Endothelial cell of umbilical vein (primary cell): ENCODE measurements at regions not wholly inside any gene's neighbourhood (a gene's known extent, or its start where the extent isn't known, plus 50 kb on each side); places are given as distances from the start of the nearest gene placed in this dataset.

Source experiments
- BruUV-seq: library from RNA; stranded (reverse); fragments of 400-500 nt; replicated peaks from 2 replicates; lab custom pipeline; 2021; lab: Mats Ljungman, UMichigan
- CTCF ChIA-PET: fragments of 300-600, 350-600 bp; sonication (Branson Sonifier 250); formaldehyde crosslinking; loops from one replicate; lab custom pipeline; 2021; ENCODE audit warnings: antibody characterized with exemption, inconsistent platforms; lab: Charles Lee
- POLR2A ChIA-PET: fragments of 300-600, 350-600 bp; sonication (Branson Sonifier 250); formaldehyde crosslinking; loops from one replicate; lab custom pipeline; 2021; ENCODE audit warnings: antibody characterized with exemption, inconsistent platforms; lab: Charles Lee
- DNase-seq: peaks from one replicate; pipeline ENCODE4 v3.0.0-alpha.2; 2011; ENCODE audit warnings: low read depth, low spot score
- FAIRE-seq: peaks from 2 replicates; lab custom pipeline; 2011; peaks lifted over from hg19 to GRCh38; lab: Jason Lieb, UNC
- H2AFZ ChIP-seq: 2 replicates; pipeline ENCODE4 v1.6.0; 2012; ENCODE audit warnings: low read depth, low read length, control low read depth, inconsistent platforms
- H3K27ac ChIP-seq: 2 replicates; pipeline ENCODE4 v1.5.1; 2011; ENCODE audit warnings: low read depth, mild to moderate bottlenecking, control low read depth, low read length, moderate library complexity; ENCODE audit not compliant: insufficient read depth
- H3K27me3 ChIP-seq, 2 experiments: 2 replicates each; pipeline versions ENCODE4 v1.6.0 to v1.6.1; 2011; ENCODE audit warnings: low read length in 2 of 2, mixed read lengths in 1 of 2; ENCODE audit not compliant: control insufficient read depth in 2 of 2, insufficient read depth in 2 of 2
- H3K36me3 ChIP-seq, 2 experiments: 2 replicates in 1 of 2; 3 replicates in 1 of 2; pipeline ENCODE4 v1.5.1; 2011; ENCODE audit warnings: low read length in 2 of 2, mild to moderate bottlenecking in 1 of 2, moderate library complexity in 1 of 2; ENCODE audit not compliant: control insufficient read depth in 2 of 2, insufficient read depth in 2 of 2; ENCODE audit errors: extremely low read depth in 1 of 2
- H3K4me1 ChIP-seq: 3 replicates; pipeline ENCODE4 v1.5.1; 2011; ENCODE audit warnings: mild to moderate bottlenecking, low read length; ENCODE audit not compliant: control insufficient read depth, insufficient read depth; ENCODE audit errors: extremely low read depth
- H3K4me2 ChIP-seq: 2 replicates; pipeline ENCODE4 v1.6.1; 2011; ENCODE audit warnings: low read length, control low read depth, mixed read lengths; ENCODE audit not compliant: insufficient read depth
- H3K4me3 ChIP-seq, 3 experiments: fragments of 200-600 bp in 1 of 3; sonication (generic), shearing (Covaris generic) in 1 of 3; replicated peaks in 1 of 3; 2 replicates each; pipeline ENCODE4 v1.5.1; 2011 to 2016; ENCODE audit warnings: control low read depth in 3 of 3, low read length in 3 of 3, mild to moderate bottlenecking in 2 of 3, inconsistent platforms in 1 of 3, low read depth in 1 of 3, moderate library complexity in 1 of 3; ENCODE audit not compliant: insufficient read depth in 1 of 3
- H3K79me2 ChIP-seq: 2 replicates; pipeline ENCODE4 v1.6.0; 2012; ENCODE audit warnings: low read length, inconsistent platforms; ENCODE audit not compliant: control insufficient read depth, insufficient read depth
- H3K9ac ChIP-seq: replicated peaks from 2 replicates; pipeline ENCODE3; 2011; ENCODE audit warnings: low read length, control low read depth; ENCODE audit not compliant: insufficient read depth; ENCODE audit errors: extremely low read depth
- H3K9me1 ChIP-seq: replicated peaks from 3 replicates; pipeline ENCODE4 v1.6.0; 2011; ENCODE audit warnings: mild to moderate bottlenecking, low read length; ENCODE audit not compliant: control insufficient read depth, insufficient read depth; ENCODE audit errors: extremely low read depth
- H3K9me3 ChIP-seq: replicated peaks from 2 replicates; pipeline ENCODE4 v1.5.1; 2012; ENCODE audit warnings: low read length, inconsistent platforms; ENCODE audit not compliant: control insufficient read depth, insufficient read depth
- H4K20me1 ChIP-seq: replicated peaks from 2 replicates; pipeline ENCODE3; 2011; ENCODE audit warnings: mild to moderate bottlenecking, low read length; ENCODE audit not compliant: control insufficient read depth, insufficient read depth; ENCODE audit errors: extremely low read depth
- CTCF ChIP-seq, 2 donors: IDR thresholded peaks; 1 replicate in 1 of 2; 2 replicates in 1 of 2; pipeline ENCODE4 v1.5.1; 2011; ENCODE audit warnings: low read length in 2 of 2, mild to moderate bottlenecking in 2 of 2, moderate library complexity in 2 of 2, control low read depth in 1 of 2, inconsistent platforms in 1 of 2, low read depth in 1 of 2; ENCODE audit not compliant: insufficient read depth in 1 of 2; ENCODE audit errors: extremely low read depth in 1 of 2
- EZH2 ChIP-seq: IDR thresholded peaks from 2 replicates; pipeline ENCODE4 v1.6.1; 2012; ENCODE audit warnings: borderline replicate concordance, low read depth, mild to moderate bottlenecking, moderate library complexity, low read length, inconsistent platforms; ENCODE audit not compliant: severe bottlenecking
- FOS ChIP-seq: IDR thresholded peaks from 2 replicates; pipeline ENCODE4 v1.6.1; 2011; ENCODE audit warnings: mild to moderate bottlenecking, low read length, moderate library complexity, borderline replicate concordance; ENCODE audit not compliant: insufficient read depth
- GATA2 ChIP-seq: IDR thresholded peaks from 2 replicates; pipeline ENCODE4 v1.7.0; 2011; ENCODE audit warnings: low read depth, mild to moderate bottlenecking, moderate library complexity, mixed read lengths, low read length; ENCODE audit not compliant: insufficient read length, insufficient read depth
- JUN ChIP-seq: IDR thresholded peaks from 2 replicates; pipeline ENCODE4 v1.6.1; 2011; ENCODE audit warnings: borderline replicate concordance, low read depth; ENCODE audit not compliant: insufficient read length, insufficient read depth
- MAX ChIP-seq: IDR thresholded peaks from 2 replicates; pipeline ENCODE4 v1.6.1; 2011; ENCODE audit not compliant: insufficient read depth, insufficient read length
- MYC ChIP-seq: IDR thresholded peaks from one replicate; pipeline ENCODE4 v1.6.1; 2011; ENCODE audit warnings: mild to moderate bottlenecking, low read depth, low read length
- POLR2A ChIP-seq: IDR thresholded peaks from 2 replicates; pipeline ENCODE4 v1.6.1; 2012; ENCODE audit warnings: low read depth, mild to moderate bottlenecking, control low read depth, low read length
- POLR2AphosphoS5 ChIP-seq: IDR thresholded peaks from 2 replicates; pipeline ENCODE4 v1.6.1; 2012; ENCODE audit warnings: low read depth, mild to moderate bottlenecking, control low read depth, low read length, moderate library complexity; ENCODE audit not compliant: insufficient read depth
- dilution Hi-C: fragments of 300-500 bp; cut with MboI; formaldehyde crosslinking; loops from one replicate; pipeline ENCODE4 v1.15.0; 2019; ENCODE audit warnings: low sequenced_read_pairs; ENCODE audit not compliant: extremely low pct_ligation_motif_present
- intact Hi-C: fragments of 100-400 bp; cut with micrococcal nuclease; formaldehyde crosslinking; loops from one replicate; pipeline ENCODE4 v1.10.0; 2022

- H3K9ac ChIP-seq: no peak overlapping the region
- H3K79me2 ChIP-seq: no peaks in the 10 kb centered on the region
- H2AFZ ChIP-seq: no peak overlapping the region
- POLR2A ChIA-PET: no interaction called here
- DNase-seq (no peak), FAIRE-seq (no peak)
- no peak overlapping the region for H3K4me3 ChIP-seq
- dilution Hi-C loops: no loop called here
- no peak for TF ChIP-seq POLR2AphosphoS5
- TF ChIP-seq FOS: no peak
- no peak for TF ChIP-seq POLR2A
- TF ChIP-seq JUN: no peak
- no peak for TF ChIP-seq CTCF (IDR thresholded peaks at IDR 0.05; ENCODE audit: extremely low read depth in 1 of 2, insufficient read depth in 1 of 2, low read depth in 1 of 2, low read length in 2 of 2)
- H3K9me3 ChIP-seq: peaks cover 4% of the 10 kb centered on the region
- H3K27me3 ChIP-seq: no peaks in the 10 kb centered on the region
- H3K36me3 ChIP-seq: no peaks in the 10 kb centered on the region
- CTCF ChIA-PET: no interaction called here
- no peaks in the 10 kb centered on the region for H4K20me1 ChIP-seq
- BruUV-seq: no TSS peak
- no peak overlapping the region for H3K27ac ChIP-seq
- H3K9me1 ChIP-seq: no peaks in the 10 kb centered on the region
- H3K4me2 ChIP-seq: no peak overlapping the region
- H3K4me1 ChIP-seq: no peaks in the 10 kb centered on the region
- intact Hi-C loops: no loop called here
These were observed 321.3 kb downstream of the RAB28 start for GRCh38 chr4:13162886-13163285.

- H3K79me2 ChIP-seq: no peaks in the 10 kb centered on the region
- no peak for FAIRE-seq
- no peak overlapping the region for H3K9ac ChIP-seq
- POLR2A ChIA-PET: no interaction called here
- H3K4me1 ChIP-seq: no peaks in the 10 kb centered on the region
- CTCF ChIA-PET: no interaction called here
- DNase-seq: no peak
- H3K27ac ChIP-seq: no peak overlapping the region
- dilution Hi-C loops: no loop called here
- TF ChIP-seq FOS (no peak), JUN (no peak), POLR2AphosphoS5 (no peak), MYC (no peak), EZH2 (no peak), MAX (no peak), CTCF (IDR thresholded peaks at IDR 0.05; ENCODE audit: extremely low read depth in 1 of 2, insufficient read depth in 1 of 2, low read depth in 1 of 2, low read length in 2 of 2) (no peak), GATA2 (no peak), POLR2A (no peak)
- no peaks in the 10 kb centered on the region for H3K9me1 ChIP-seq
- no peak overlapping the region for H3K4me2 ChIP-seq
- no TSS peak for BruUV-seq
- no peaks in the 10 kb centered on the region for H4K20me1 ChIP-seq
- no peaks in the 10 kb centered on the region for H3K36me3 ChIP-seq
- H3K4me3 ChIP-seq: no peak overlapping the region
- no peak overlapping the region for H2AFZ ChIP-seq
- intact Hi-C loops: no loop called here
- no peaks in the 10 kb centered on the region for H3K27me3 ChIP-seq
- H3K9me3 ChIP-seq: peaks cover 2% of the 10 kb centered on the region
These were observed 323.2 kb downstream of the RAB28 start for GRCh38 chr4:13160920-13161319.
